HUES48 (cell line): ENCODE measurements at regions not wholly inside any gene's neighbourhood (a gene's known extent, or its start where the extent isn't known, plus 50 kb on each side); places are given as distances from the start of the nearest gene placed in this dataset.

Source experiments
- H3K27ac ChIP-seq: one replicate; pipeline ENCODE4 v1.7.0; 2013; ENCODE audit warnings: low read depth, low read length, inconsistent platforms
- H3K27me3 ChIP-seq: 2 replicates; pipeline ENCODE4 v1.6.1; 2013; ENCODE audit warnings: mild to moderate bottlenecking, low read length; ENCODE audit not compliant: control insufficient read depth, insufficient read depth
- H3K36me3 ChIP-seq: 2 replicates; pipeline ENCODE4 v1.6.1; 2013; ENCODE audit warnings: low read length; ENCODE audit not compliant: control insufficient read depth, insufficient read depth
- H3K4me1 ChIP-seq: 2 replicates; pipeline ENCODE4 v1.6.1; 2013; ENCODE audit warnings: mild to moderate bottlenecking, low read length; ENCODE audit not compliant: control insufficient read depth, insufficient read depth
- H3K4me3 ChIP-seq: 2 replicates; pipeline ENCODE4 v1.5.1; 2013; ENCODE audit warnings: mild to moderate bottlenecking, low read depth, low read length
- H3K9ac ChIP-seq: 2 replicates; pipeline ENCODE4 v1.6.1; 2013; ENCODE audit warnings: mild to moderate bottlenecking, low read depth, low read length, moderate library complexity
- H3K9me3 ChIP-seq: 2 replicates; pipeline ENCODE4 v1.6.1; 2013; ENCODE audit warnings: low read length; ENCODE audit not compliant: control insufficient read depth, insufficient read depth

DNA sequence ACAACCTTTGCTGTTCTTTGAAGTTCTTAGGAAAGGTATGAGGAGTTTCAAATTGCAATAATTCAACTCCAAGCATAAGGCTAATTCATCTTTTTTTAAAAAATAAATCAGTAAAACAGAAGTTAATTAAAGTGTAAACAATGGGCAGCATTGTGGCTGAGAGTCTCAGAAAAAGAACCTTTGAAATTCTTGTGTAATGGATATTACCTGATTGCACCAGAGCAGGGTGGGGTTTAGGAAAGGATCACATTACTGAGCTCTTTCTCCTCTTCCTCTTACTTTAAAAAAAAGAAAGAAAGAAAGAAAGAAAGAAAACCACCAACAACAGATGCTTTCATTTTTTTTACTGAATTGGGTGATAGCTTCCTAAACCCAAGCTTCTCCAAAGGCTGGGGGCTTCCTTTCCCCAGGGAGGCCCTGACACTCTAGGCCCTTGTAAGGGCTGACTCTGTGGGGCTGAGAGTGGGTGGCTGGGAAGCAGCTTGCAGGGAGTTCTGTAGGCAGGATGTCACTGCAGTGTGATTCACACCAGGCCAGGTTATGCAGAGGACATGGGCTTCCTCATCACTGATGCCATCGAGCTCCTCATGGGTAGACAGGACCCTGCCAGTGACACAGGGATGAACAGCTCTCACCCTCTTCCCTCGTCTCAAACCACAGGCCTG is 564.5 kb downstream of the FGF9 start:
- Histone ChIP-seq H3K4me3 (peak overlapping the region; percentile 23), H3K9me3 (no peaks in the 10 kb centered on the region), H3K9ac (peak overlapping the region; percentile 5; the same call in 1 of the 2 replicates), H3K27me3 (no peaks in the 10 kb centered on the region), H3K36me3 (no peaks in the 10 kb centered on the region), H3K4me1 (peaks cover 20% of the 10 kb centered on the region), H3K27ac (peak overlapping the region; percentile 83)

DNA sequence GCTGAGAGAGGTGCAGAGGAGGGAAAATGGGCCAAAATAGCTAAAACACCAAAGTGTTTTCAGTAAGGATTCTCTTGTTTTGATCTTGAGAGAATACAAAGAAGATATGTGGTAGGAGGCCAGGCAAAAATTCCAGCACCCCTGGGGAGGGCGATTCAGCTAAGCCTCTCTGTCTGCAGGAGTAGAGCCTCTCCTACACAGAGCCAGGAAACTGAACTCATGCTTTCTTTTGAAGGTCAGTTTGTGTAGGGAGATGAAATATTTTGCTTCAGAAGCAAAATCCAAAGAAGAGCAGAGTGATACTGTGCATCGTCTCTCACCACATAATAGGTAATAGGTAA is 565.0 kb downstream of the FGF9 start:
- peaks cover 20% of the 10 kb centered on the region for H3K4me1 ChIP-seq
- no peaks in the 10 kb centered on the region for H3K9me3 ChIP-seq
- peak overlapping the region; percentile 5; the same call in 1 of the 2 replicates for H3K9ac ChIP-seq
- peak overlapping the region; percentile 23 for H3K4me3 ChIP-seq
- no peaks in the 10 kb centered on the region for H3K27me3 ChIP-seq
- peak overlapping the region; percentile 83 for H3K27ac ChIP-seq
- H3K36me3 ChIP-seq: no peaks in the 10 kb centered on the region

DNA sequence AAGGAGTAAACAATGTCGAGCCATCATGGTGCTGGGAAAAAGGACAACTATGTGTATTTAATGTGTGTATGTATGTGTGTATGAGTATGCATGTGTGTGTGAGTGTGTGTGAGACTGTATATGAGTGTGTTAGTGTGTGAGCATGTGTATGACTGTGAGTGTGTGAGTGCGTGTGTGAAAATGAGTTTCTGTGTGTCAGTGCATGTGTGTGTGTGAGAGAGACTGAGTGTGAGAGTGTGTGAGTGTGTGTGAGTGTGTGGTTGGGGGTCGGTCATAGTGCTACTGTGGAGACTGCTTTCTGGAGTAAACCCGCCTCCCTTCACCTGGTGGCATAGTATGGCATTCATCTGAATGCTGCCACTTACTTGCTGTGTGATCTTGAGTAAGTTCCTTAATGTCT is 567.4 kb downstream of the FGF9 start:
- H3K27me3 ChIP-seq: no peaks in the 10 kb centered on the region
- H3K36me3 ChIP-seq: no peaks in the 10 kb centered on the region
- no peak overlapping the region for H3K27ac ChIP-seq
- H3K4me3 ChIP-seq: no peak overlapping the region
- H3K4me1 ChIP-seq: peaks cover 20% of the 10 kb centered on the region
- H3K9ac ChIP-seq: no peak overlapping the region
- no peaks in the 10 kb centered on the region for H3K9me3 ChIP-seq

DNA sequence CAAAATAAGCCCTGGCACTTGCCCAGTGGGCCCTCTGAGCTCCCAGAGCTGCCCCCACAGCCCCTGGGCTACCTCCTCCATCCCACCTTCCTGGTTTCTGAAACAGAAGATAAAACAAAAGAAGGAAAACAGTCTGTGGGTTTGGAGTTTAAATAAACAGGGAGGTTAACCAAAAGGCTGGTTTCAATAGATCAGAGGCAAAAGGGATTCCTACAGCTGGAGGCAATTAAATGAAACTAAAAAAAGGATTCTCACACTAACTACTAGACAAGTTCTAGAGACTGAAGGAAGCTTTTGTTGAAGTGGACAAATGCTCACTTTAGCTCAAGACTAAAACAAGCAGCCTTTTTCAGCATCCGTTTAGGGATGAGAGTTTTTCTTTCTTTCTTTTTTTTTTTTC is 569.8 kb downstream of the FGF9 start:
- Histone ChIP-seq H3K9me3 (no peaks in the 10 kb centered on the region), H3K27ac (no peak overlapping the region), H3K36me3 (no peaks in the 10 kb centered on the region), H3K27me3 (no peaks in the 10 kb centered on the region), H3K4me1 (peaks cover 8% of the 10 kb centered on the region), H3K9ac (no peak overlapping the region), H3K4me3 (no peak overlapping the region)

DNA sequence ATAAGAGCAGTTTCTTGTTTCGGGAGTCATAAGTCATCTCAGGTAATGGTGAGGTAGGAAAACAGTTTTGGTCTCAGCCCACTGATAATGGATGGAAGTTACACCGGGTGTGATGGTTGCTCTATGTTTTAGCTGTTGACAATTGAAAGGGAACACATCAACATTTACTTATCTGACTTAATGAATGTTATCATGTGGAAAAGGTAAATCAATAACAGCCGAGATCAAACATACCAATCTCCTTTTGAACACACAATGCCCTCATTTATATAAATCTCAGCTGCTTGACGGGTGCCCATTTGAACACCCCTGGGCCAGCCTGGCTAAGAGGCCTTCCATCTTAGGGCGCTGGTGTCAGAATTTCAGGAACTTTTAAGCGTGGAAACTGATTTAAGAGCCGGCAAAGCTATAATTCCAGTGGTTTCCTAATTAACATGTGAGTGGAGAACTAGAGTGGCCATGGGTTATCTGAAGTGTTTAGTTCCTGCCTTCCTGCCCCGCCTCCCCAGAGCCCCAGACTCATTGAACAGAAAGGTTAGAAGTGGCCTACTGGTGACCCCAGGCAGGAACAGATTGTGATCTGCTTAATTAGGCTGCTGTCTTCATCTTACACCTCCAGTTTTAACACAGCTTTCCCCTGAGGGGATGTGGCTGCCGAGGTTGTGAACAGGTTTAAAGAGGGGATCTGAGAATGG is 572.7 kb downstream of the FGF9 start:
- Histone ChIP-seq H3K27me3 (no peaks in the 10 kb centered on the region), H3K4me1 (no peaks in the 10 kb centered on the region), H3K9ac (no peak overlapping the region)

DNA sequence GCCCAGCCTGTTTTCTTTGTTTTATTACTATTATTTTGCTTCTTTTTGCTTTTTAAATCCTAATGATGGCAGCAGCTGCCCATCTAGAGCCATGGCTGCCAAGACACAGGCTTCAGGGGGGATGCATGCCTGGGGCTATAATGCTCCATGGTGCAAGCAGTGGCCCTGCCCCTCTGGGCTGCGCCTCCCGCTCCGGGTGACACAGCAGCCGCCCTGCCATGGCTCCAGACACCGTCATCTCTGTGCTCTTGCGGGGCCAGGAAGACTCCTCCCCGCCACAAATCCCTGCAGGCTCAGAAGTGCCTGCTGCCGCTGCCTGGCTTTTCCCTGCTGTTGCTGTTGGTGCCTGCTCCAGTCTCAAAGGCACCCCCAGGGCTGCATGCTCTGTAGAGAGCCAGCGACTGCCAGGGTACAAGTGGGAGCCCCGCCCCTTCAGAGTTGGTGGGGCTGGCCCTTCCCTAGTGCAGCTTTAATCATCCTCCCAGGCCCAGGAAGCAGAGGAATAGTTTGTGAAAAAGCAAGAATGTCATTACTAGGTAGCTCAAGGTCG is 581.5 kb downstream of the FGF9 start:
- no peaks in the 10 kb centered on the region for H3K9me3 ChIP-seq
- no peak overlapping the region for H3K4me3 ChIP-seq

More for the DNA sequence above, 572.7 kb downstream of the FGF9 start:
- Histone ChIP-seq H3K36me3 (no peaks in the 10 kb centered on the region), H3K9me3 (no peaks in the 10 kb centered on the region), H3K4me3 (no peak overlapping the region), H3K27ac (no peak overlapping the region)

DNA sequence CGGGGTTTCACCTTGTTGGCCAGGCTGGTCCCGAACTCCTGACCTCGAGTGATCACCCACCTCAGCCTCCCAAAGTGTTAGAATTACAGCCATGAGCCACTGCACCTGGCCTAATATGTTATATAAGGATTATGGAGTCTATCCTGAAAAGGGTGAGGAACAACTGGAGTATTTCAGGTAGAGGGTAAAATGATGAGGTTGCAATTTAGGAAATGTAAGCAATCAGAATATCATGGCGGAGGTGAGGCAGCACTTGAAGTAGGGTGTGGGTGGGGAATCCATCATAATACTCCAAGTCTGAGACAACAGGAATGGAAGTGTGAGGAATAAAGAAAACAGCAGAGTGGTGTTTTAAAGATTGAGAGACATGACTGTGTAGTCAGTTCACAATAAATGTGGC is 582.2 kb downstream of the FGF9 start:
- Histone ChIP-seq H3K9me3 (no peaks in the 10 kb centered on the region), H3K9ac (no peak overlapping the region), H3K27ac (no peak overlapping the region), H3K27me3 (no peaks in the 10 kb centered on the region), H3K4me1 (no peaks in the 10 kb centered on the region), H3K4me3 (no peak overlapping the region), H3K36me3 (no peaks in the 10 kb centered on the region)

More for the DNA sequence above, 581.5 kb downstream of the FGF9 start:
- Histone ChIP-seq H3K9ac (no peak overlapping the region), H3K27ac (no peak overlapping the region), H3K4me1 (no peaks in the 10 kb centered on the region), H3K36me3 (no peaks in the 10 kb centered on the region), H3K27me3 (no peaks in the 10 kb centered on the region)

DNA sequence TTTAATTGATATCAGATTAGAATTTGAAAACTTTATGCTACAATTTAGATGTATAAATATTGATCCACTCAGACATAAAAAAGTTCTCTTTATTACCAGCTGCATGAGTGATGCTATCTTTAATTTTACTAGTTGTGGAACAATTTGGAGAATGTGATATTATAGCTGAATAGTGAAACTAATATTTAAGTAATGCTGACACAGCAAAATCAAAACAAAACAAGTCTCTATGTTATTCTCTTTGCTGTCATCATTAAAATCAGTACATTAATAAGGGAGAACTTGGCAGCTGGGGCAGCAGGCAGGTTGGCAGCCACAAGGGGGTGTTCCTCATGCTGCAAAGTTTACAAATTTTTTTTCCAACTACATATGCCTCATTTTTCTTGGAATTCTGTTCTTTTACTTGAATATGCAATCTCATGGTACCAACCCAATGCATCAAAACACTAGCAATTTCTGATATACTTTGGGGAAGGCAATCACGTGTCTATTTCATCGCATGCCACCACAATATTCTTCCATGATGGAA is 585.3 kb downstream of the FGF9 start:
- no peaks in the 10 kb centered on the region for H3K9me3 ChIP-seq
- no peaks in the 10 kb centered on the region for H3K36me3 ChIP-seq
- no peak overlapping the region for H3K27ac ChIP-seq
- no peaks in the 10 kb centered on the region for H3K4me1 ChIP-seq
- H3K27me3 ChIP-seq: no peaks in the 10 kb centered on the region
- no peak overlapping the region for H3K9ac ChIP-seq
- no peak overlapping the region for H3K4me3 ChIP-seq

DNA sequence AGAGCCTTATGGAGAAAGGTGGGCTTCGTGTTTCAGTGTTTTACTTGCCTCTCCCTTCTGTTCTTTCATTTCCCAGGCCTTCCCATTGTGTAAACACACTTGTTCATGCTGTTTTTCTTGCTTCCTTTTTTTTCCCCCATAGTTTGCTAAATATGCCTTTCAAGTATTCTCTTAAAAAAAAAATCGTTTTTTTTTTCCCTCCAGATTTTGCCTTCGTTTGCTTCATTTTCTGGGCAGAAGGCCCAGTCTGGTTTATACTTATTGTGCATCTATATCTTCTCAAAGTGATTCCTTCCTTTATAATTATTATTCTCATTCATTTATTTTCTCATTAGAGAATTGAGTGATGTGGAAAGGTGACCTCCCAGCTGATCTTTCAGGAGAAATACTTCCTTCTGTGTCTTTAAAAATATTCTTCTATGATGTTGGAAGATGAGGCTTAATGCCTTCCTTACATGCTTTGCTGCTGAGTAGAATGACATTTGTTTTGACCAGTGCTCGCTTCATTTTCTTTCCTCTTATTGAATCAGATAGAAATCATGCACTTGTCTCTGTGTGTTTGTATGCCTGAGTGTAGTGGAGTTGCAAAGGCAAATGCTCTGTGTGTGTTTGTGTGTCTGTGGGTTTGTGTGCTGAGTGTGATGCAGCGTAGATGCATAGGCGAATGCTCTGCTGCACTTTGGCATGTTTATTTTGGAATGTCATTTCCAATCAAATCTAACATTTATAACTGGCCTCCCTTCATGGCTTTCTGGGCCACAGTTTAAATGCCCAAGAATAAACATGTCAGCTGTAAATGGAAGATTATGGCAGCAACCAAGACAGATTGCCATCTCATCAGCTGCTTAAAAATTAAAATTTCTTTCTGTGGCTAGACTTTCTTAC is 591.4 kb downstream of the FGF9 start:
- no peaks in the 10 kb centered on the region for H3K27me3 ChIP-seq
- H3K36me3 ChIP-seq: no peaks in the 10 kb centered on the region
- H3K9ac ChIP-seq: no peak overlapping the region
- H3K27ac ChIP-seq: no peak overlapping the region
- no peak overlapping the region for H3K4me3 ChIP-seq
- no peaks in the 10 kb centered on the region for H3K9me3 ChIP-seq
- no peaks in the 10 kb centered on the region for H3K4me1 ChIP-seq

DNA sequence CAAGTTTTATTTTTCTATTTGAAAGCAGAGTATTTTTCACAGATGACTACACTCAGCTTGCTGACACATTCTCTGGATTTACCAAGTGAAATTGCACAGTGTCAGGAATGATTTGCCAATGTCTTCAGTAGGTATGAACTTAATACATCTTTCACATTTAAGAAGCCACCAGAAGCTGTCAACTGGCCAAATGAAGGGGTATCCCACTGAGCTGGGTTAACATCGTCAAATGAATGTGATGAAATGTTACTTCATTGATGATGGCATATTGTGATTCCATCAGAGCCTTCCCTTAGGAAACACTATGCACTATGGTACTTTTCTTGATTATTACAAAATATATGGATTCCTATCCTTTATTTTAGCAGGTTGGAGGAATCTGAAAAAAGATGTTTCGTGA is 592.3 kb downstream of the FGF9 start:
- H3K9ac ChIP-seq: no peak overlapping the region
- no peak overlapping the region for H3K27ac ChIP-seq
- H3K9me3 ChIP-seq: no peaks in the 10 kb centered on the region
- H3K4me3 ChIP-seq: no peak overlapping the region
- no peaks in the 10 kb centered on the region for H3K27me3 ChIP-seq
- H3K36me3 ChIP-seq: no peaks in the 10 kb centered on the region
- no peaks in the 10 kb centered on the region for H3K4me1 ChIP-seq
